ENCODE measurements at regions not wholly inside any gene's neighbourhood (a gene's known extent, or its start where the extent isn't known, plus 50 kb on each side); places are given as distances from the start of the nearest gene placed in this dataset.

DNA sequence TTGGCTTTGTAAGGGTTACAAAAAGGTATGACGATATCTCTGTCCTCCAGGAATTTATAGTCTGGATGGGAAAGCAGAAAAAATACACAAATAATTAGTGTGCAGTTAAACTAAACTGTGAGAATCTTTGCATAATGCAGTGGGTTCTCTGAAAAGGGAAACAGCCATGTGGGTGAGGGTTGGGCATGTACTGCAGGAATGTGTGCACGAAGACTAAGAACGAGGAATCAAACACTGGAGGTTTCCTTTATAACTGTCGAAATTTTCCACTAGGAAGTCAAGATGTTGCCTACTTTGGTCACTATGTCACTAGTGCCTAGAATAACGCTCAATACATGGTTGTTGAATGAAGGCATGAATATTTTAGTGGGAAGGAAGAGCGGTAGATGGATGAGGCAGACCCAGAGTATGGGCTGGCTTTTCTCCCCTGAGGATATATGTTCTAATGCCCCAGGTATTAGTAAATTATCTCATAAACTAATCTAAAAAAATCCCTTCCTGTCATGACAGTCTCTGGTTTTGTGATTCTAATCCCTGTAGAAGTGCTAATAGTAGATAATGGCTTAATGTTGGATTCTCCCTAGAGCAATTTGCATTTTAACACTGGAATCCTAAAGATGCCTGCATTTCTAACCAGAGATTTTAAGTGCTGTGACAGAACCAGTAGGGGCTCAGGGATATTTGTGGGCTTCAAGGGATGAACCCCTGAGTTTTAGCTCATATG, 227.3 kb downstream of the NMUR2 start:
- no peak for TF ChIP-seq CTCF (IDR thresholded peaks at IDR 0.05; ENCODE audit: low read depth, low read length)
- no peak for TF ChIP-seq EZH2phosphoT487 (IDR thresholded peaks at IDR 0.05; ENCODE audit: low read depth)

All from OCI-LY3 (cell line).